CD4-positive, CD25-positive, alpha-beta regulatory T cell (primary cell): ENCODE measurements at regions not wholly inside any gene's neighbourhood (a gene's known extent, or its start where the extent isn't known, plus 50 kb on each side); places are given as distances from the start of the nearest gene placed in this dataset.
"Not testable (repeated sequence)": the region's sequence is repeated elsewhere in the genome, so short reads cannot be mapped to it uniquely, and the experiment has no call there.

ENCODE experiments used
- ATAC-seq, 2 donors: fragments of 150-1000 bp; cut with Tn5 transposase; one replicate each; pipeline ENCODE4 v1.10.0; 2021; ENCODE audit warnings: low read depth in 2 of 2, moderate number of reproducible peaks in 2 of 2, moderate library complexity in 1 of 2
- DNase-seq, 3 donors: peaks; one replicate each; pipeline versions ENCODE4 v3.0.0 to v3.0.0-alpha.2; 2012 to 2022; ENCODE audit warnings: mixed read lengths in 1 of 3
- H3K27ac ChIP-seq: one replicate; pipeline ENCODE4 v1.7.0; 2013; ENCODE audit warnings: mild to moderate bottlenecking, low read length; ENCODE audit not compliant: insufficient read depth, poor library complexity, severe bottlenecking
- H3K27me3 ChIP-seq: one replicate; pipeline ENCODE4 v1.7.0; 2013; ENCODE audit warnings: low read length; ENCODE audit not compliant: control insufficient read depth, insufficient read depth
- H3K36me3 ChIP-seq: one replicate; pipeline ENCODE4 v1.7.0; 2013; ENCODE audit warnings: mild to moderate bottlenecking, low read length, moderate library complexity; ENCODE audit not compliant: control insufficient read depth, insufficient read depth
- H3K4me1 ChIP-seq: 2 replicates; pipeline ENCODE4 v1.7.0; 2013; ENCODE audit warnings: mild to moderate bottlenecking, low read length; ENCODE audit not compliant: insufficient read depth, control insufficient read depth, poor library complexity, severe bottlenecking
- H3K4me3 ChIP-seq: one replicate; pipeline ENCODE4 v1.7.0; 2013; ENCODE audit warnings: low read depth, mild to moderate bottlenecking, low read length, moderate library complexity
- H3K9me3 ChIP-seq, 2 experiments: 1 replicate in 1 of 2; 2 replicates in 1 of 2; pipeline ENCODE4 v1.7.0; 2013; ENCODE audit warnings: low read length in 2 of 2, mild to moderate bottlenecking in 1 of 2, moderate library complexity in 1 of 2; ENCODE audit not compliant: control insufficient read depth in 2 of 2
- H3K27ac Mint-ChIP-seq, 3 donors: one replicate each; pipeline ENCODE4 v1.8.0; 2020 to 2022; ENCODE audit warnings: mild to moderate bottlenecking in 3 of 3, mixed read lengths in 3 of 3, moderate library complexity in 2 of 3
- H3K27me3 Mint-ChIP-seq: one replicate; pipeline ENCODE4 v1.8.0; 2022; ENCODE audit warnings: mild to moderate bottlenecking, mixed read lengths
- H3K36me3 Mint-ChIP-seq: one replicate; pipeline ENCODE4 v1.8.0; 2020; ENCODE audit warnings: mixed read lengths
- H3K4me1 Mint-ChIP-seq, 4 donors: one replicate each; pipeline ENCODE4 v1.8.0; 2020 to 2022; ENCODE audit warnings: mixed read lengths in 4 of 4, mild to moderate bottlenecking in 1 of 4
- H3K4me3 Mint-ChIP-seq, 4 donors: one replicate each; pipeline ENCODE4 v1.8.0; 2020 to 2022; ENCODE audit warnings: mild to moderate bottlenecking in 4 of 4, mixed read lengths in 4 of 4, moderate library complexity in 3 of 4
- H3K9me3 Mint-ChIP-seq, 7 donors: one replicate each; pipeline ENCODE4 v1.8.0; 2020 to 2022; ENCODE audit warnings: mixed read lengths in 7 of 7, mild to moderate bottlenecking in 3 of 7, moderate library complexity in 2 of 7

DNA sequence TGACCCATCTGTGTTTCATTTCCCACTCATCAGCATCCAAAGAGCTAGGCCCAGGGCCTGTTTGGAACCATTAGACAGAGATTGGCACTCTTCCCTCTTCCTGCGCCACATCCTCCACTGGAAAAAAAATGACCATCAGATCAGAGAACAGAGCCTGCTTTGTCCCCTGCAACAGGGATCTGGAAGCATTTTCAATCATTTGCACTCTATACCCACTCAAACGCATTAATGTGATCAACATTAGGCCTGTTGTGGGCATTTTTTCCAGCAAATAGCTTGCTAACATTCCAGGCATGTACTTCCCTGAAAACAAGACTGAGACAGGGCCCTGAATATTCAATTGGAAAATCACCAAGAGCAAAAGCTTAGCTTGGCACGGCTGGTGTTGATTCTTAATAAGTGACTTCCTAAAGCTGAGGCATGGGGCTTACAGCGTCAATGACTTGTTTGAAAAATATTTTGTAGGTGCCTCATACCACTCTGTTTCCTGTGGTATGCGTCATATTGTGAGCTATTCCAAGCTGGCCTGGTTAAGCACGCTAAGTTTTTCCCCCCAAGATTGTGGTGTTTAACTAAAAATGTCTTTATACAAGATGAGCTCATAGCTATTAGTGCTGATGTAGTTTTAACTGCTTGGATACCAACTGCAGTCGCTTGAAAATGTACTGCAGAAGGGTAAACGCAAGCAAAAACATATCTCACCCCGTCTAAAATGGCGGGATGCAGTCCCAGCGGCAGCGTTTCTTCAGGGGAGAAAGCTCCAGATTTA, 404.4 kb downstream of the SPRY2 start:
- no peak overlapping the region for H3K4me3 ChIP-seq
- H3K4me1 ChIP-seq: no peaks in the 10 kb centered on the region

DNA sequence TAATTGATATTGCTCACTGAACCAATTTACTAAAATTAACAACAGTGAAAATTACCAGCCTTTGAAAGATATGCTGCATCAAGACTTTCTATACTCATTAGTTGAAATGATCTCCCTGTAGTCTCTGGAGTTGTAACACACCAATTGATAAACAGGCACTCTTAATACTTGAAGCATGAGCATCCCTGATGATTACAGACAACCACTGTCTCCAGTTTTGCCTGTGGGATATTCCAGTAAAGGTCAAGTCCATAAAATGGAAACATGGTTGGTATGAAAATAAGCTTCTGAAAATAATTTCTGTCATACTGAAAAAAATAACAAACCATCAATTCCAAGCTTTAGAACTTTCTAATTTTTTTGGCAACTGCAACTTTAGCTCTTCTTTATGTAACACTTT, 405.8 kb downstream of the SPRY2 start:
- no peaks in the 10 kb centered on the region for H3K4me1 Mint-ChIP-seq
- DNase-seq: no peak
- no peaks in the 10 kb centered on the region for H3K27me3 Mint-ChIP-seq
- Histone ChIP-seq H3K36me3 (no peaks in the 10 kb centered on the region), H3K27ac (no peak overlapping the region), H3K4me3 (no peak overlapping the region), H3K9me3 (no peaks in the 10 kb centered on the region), H3K4me1 (no peaks in the 10 kb centered on the region), H3K27me3 (no peaks in the 10 kb centered on the region)
- no peak overlapping the region for H3K27ac Mint-ChIP-seq
- H3K4me3 Mint-ChIP-seq: no peak overlapping the region
- H3K9me3 Mint-ChIP-seq: peaks cover 0 to 7% (median 3%) of the 10 kb centered on the region in 7 donors
- no peaks in the 10 kb centered on the region for H3K36me3 Mint-ChIP-seq
- ATAC-seq: no peak

More for the DNA sequence above, 404.4 kb downstream of the SPRY2 start:
- H3K36me3 Mint-ChIP-seq: no peaks in the 10 kb centered on the region
- ATAC-seq (no peak), DNase-seq (no peak)
- Histone ChIP-seq H3K36me3 (no peaks in the 10 kb centered on the region), H3K9me3 (no peaks in the 10 kb centered on the region), H3K27ac (no peak overlapping the region), H3K27me3 (no peaks in the 10 kb centered on the region)
- no peak overlapping the region for H3K4me3 Mint-ChIP-seq
- H3K27ac Mint-ChIP-seq: no peak overlapping the region
- H3K4me1 Mint-ChIP-seq: no peaks in the 10 kb centered on the region
- H3K9me3 Mint-ChIP-seq: peaks cover 0 to 5% (median 0%) of the 10 kb centered on the region in 7 donors
- no peaks in the 10 kb centered on the region for H3K27me3 Mint-ChIP-seq

DNA sequence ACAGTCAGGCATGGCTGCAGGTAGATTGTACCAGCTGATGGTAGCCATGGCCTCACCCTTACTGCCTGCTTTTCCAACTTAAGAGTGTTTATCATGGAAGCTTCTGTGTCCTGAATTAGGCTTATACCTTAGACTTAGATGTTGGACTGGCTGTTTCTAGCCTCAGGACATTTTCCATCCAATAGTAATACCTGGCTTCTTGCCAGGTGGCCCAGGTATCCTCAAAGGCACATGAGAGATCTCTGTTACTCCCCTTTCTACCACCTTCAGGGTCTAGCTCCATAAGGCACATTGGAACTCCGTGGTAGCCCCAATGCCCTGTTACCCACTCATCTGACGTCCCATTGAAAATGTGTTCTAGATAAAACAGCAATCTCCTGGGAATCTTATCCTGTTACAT, 407.5 kb downstream of the SPRY2 start:
- Mint-ChIP-seq H3K27me3 (no peaks in the 10 kb centered on the region), H3K27ac (no peak overlapping the region), H3K4me1 (no peaks in the 10 kb centered on the region), H3K36me3 (no peaks in the 10 kb centered on the region), H3K4me3 (no peak overlapping the region), H3K9me3 (peaks cover 0 to 11% (median 4%) of the 10 kb centered on the region in 7 donors)
- no peaks in the 10 kb centered on the region for H3K9me3 ChIP-seq
- ATAC-seq (no peak), DNase-seq (no peak)
- no peak overlapping the region for H3K27ac ChIP-seq
- H3K4me3 ChIP-seq: no peak overlapping the region
- H3K36me3 ChIP-seq: no peaks in the 10 kb centered on the region
- no peaks in the 10 kb centered on the region for H3K4me1 ChIP-seq
- no peaks in the 10 kb centered on the region for H3K27me3 ChIP-seq

DNA sequence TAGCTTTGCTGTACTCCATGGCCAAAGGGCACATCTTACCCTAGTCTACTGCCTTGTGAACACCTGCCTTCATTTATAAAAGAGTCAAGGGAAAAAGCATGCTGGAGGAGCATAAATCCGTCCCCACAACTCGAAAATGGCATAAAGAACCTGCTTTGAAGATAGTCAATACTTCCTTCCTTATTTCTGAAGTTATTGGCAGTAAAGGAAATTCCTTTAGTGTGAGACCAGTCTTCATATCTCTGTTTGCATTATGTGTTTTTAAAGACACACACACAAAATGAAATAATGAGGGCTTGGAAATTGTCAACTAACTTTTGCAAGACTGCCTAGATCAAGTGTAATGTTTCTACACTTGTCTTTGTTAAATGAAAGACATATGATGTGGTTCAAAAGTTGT, 408.4 kb downstream of the SPRY2 start:
- Histone ChIP-seq H3K4me3 (no peak overlapping the region), H3K36me3 (no peaks in the 10 kb centered on the region), H3K9me3 (no peaks in the 10 kb centered on the region), H3K4me1 (no peaks in the 10 kb centered on the region), H3K27me3 (no peaks in the 10 kb centered on the region), H3K27ac (no peak overlapping the region)
- H3K27me3 Mint-ChIP-seq: no peaks in the 10 kb centered on the region
- no peaks in the 10 kb centered on the region for H3K36me3 Mint-ChIP-seq
- ATAC-seq (no peak), DNase-seq (no peak)
- H3K9me3 Mint-ChIP-seq: peaks cover 0 to 11% (median 2%) of the 10 kb centered on the region in 7 donors
- H3K4me3 Mint-ChIP-seq: no peak overlapping the region
- no peak overlapping the region for H3K27ac Mint-ChIP-seq
- no peaks in the 10 kb centered on the region for H3K4me1 Mint-ChIP-seq

DNA sequence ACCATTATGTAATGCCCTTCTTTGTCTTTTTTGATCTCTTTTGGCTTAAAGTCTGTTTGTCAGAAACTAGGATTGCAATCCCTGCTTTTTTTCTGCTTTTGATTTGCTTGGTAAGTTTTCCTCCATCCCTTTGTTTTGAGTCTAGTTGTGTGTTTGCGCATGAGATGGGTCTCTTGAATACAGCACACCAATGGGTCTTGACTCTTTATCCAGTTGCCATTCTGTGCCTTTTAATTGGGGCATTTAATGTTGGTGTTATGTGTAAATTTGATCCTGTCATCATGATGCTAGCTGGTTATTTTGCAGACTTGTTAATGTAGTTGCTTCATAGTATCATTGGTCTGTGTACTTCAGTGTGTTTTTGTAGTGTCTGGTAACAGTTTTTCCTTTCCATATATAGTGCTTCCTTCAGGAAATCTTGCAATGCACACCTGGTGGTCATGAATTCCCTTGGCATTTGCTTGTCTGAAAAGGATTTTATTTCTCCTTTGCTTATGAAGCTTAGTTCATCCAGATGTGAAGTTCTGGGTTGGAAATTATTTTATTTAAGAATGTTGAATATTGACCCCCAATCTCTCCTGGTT, 416.9 kb downstream of the SPRY2 start:
- H3K27me3 ChIP-seq, DNase-seq, H3K4me3 Mint-ChIP-seq, H3K4me1 ChIP-seq, H3K27ac ChIP-seq, H3K9me3 ChIP-seq, H3K4me1 Mint-ChIP-seq, H3K27me3 Mint-ChIP-seq, H3K27ac Mint-ChIP-seq, H3K36me3 ChIP-seq, H3K4me3 ChIP-seq, H3K36me3 Mint-ChIP-seq, ATAC-seq: not testable (repeated sequence)
- H3K9me3 Mint-ChIP-seq: peaks cover 3 to 46% (median 9%) of the 10 kb centered on the region in 7 donors

DNA sequence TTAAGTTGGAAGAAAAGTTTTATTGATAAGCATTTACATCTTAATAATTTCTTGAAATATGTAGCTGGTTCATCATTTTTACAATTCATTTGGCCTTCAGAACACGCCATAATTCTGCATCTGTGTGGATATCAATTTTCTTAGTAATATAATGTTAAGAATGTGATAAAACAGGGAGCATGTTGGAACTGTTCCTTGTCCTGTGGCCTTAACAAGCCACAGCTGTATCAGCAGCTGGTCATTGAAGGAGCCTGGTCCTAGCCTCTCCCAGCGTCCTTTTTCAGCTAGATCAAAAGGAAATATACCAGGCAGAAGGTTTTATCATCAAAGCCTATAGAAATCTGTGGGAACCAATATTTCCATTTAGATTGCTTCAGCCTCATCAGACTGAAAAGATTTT, 421.8 kb downstream of the SPRY2 start:
- H3K27me3 ChIP-seq: no peaks in the 10 kb centered on the region
- Mint-ChIP-seq H3K27me3 (no peaks in the 10 kb centered on the region), H3K4me3 (no peak overlapping the region), H3K9me3 (peaks cover 1 to 22% (median 5%) of the 10 kb centered on the region in 7 donors), H3K36me3 (no peaks in the 10 kb centered on the region), H3K4me1 (no peaks in the 10 kb centered on the region), H3K27ac (no peak overlapping the region)
- no peak overlapping the region for H3K4me3 ChIP-seq
- H3K9me3 ChIP-seq: peaks cover 0 to 1% of the 10 kb centered on the region in 2 experiments
- H3K4me1 ChIP-seq: no peaks in the 10 kb centered on the region
- ATAC-seq (no peak), DNase-seq (no peak)
- H3K27ac ChIP-seq: no peak overlapping the region
- no peaks in the 10 kb centered on the region for H3K36me3 ChIP-seq

DNA sequence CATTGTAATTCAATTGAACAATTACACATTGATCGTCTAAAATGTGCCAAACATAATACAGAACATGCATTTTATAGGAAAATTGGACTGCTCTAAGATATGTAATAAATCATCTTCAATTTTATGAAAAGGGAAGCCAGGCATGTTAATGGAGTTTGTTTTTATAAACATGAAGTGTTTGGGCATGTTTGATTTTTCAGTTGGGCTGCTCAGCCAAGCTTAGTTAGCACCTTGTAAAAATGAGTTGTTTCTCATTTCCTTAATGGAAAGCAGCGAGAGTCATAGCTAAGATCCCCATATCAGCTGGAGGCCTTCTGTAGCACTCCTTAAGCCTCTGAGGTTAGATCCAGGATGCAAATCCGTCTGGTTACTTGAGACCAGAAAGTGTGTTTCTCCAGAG, 422.3 kb downstream of the SPRY2 start:
- no peaks in the 10 kb centered on the region for H3K27me3 ChIP-seq
- no peaks in the 10 kb centered on the region for H3K36me3 ChIP-seq
- no peak overlapping the region for H3K27ac ChIP-seq
- H3K36me3 Mint-ChIP-seq: no peaks in the 10 kb centered on the region
- H3K27me3 Mint-ChIP-seq: no peaks in the 10 kb centered on the region
- no peaks in the 10 kb centered on the region for H3K4me1 ChIP-seq
- H3K4me3 Mint-ChIP-seq: no peak overlapping the region
- H3K4me1 Mint-ChIP-seq: no peaks in the 10 kb centered on the region
- DNase-seq (no peak), ATAC-seq (no peak)
- H3K4me3 ChIP-seq: no peak overlapping the region
- peaks cover 0 to 19% (median 5%) of the 10 kb centered on the region in 7 donors for H3K9me3 Mint-ChIP-seq
- H3K27ac Mint-ChIP-seq: no peak overlapping the region
- H3K9me3 ChIP-seq: no peaks in the 10 kb centered on the region

DNA sequence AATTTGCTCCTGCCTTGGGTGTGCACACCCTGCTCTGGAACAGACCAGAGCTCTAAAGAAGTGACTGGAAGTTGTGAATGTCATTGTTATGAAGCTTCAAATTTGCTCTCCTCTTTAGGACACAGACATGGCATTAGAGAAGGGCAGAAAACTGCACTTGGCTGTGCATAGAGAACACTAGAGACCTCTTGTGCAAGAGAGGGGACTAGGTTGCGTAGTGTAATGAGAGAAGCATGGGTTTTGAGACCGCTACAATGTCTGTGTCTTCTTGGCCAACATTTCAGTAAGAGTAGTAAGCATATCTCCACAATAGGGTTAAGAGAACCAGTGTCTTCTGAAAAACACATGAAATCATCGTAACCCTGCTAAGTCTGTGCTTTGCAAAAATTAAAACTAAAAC, 423.3 kb downstream of the SPRY2 start:
- H3K27me3 ChIP-seq: no peaks in the 10 kb centered on the region
- no peaks in the 10 kb centered on the region for H3K4me1 ChIP-seq
- no peaks in the 10 kb centered on the region for H3K36me3 ChIP-seq
- DNase-seq (no peak), ATAC-seq (no peak)
- Mint-ChIP-seq H3K36me3 (no peaks in the 10 kb centered on the region), H3K9me3 (peaks cover 0 to 11% (median 3%) of the 10 kb centered on the region in 7 donors), H3K27ac (no peak overlapping the region), H3K4me3 (no peak overlapping the region), H3K27me3 (no peaks in the 10 kb centered on the region), H3K4me1 (no peaks in the 10 kb centered on the region)
- H3K4me3 ChIP-seq: no peak overlapping the region
- no peaks in the 10 kb centered on the region for H3K9me3 ChIP-seq
- H3K27ac ChIP-seq: no peak overlapping the region
